ENCODE measurements at regions not wholly inside any gene's neighbourhood (a gene's known extent, or its start where the extent isn't known, plus 50 kb on each side); places are given as distances from the start of the nearest gene placed in this dataset.

- no peak overlapping the region for H3K4me3 ChIP-seq
- in situ Hi-C loops (cut with MboI; ENCODE audit: low pct_ligation_motif_present in 1 of 4, low pct_unique_long_range_greater_than_20kb in 1 of 4, low sequenced_read_pairs in 3 of 4): no loop called here
- H3K27me3 ChIP-seq: no peaks in the 10 kb centered on the region
- no peaks in the 10 kb centered on the region for H3K36me3 ChIP-seq
- no peaks in the 10 kb centered on the region for H3K9me3 ChIP-seq
- intact Hi-C loops (cut with DNase I; ENCODE audit: low total_unique reads): no loop called here
- TF ChIP-seq POLR2AphosphoS5 (IDR thresholded peaks at IDR 0.05) (no peak), POLR2A (IDR thresholded peaks at IDR 0.05) (no peak), EP300 (IDR thresholded peaks at IDR 0.05; ENCODE audit: low read depth) (no peak), CTCF (IDR thresholded peaks at IDR 0.05) (no peak)
- H3K4me1 ChIP-seq: no peaks in the 10 kb centered on the region
- DNase-seq: no peak
- H3K27ac ChIP-seq: no peak overlapping the region
Observed at GRCh38 chr16:59259950-59260319, 525.8 kb upstream of the GOT2 start.

GRCh38 chr16:59259074-59259949 is 525.2 kb upstream of the GOT2 start:
- no peak for TF ChIP-seq CTCF (IDR thresholded peaks at IDR 0.05)
- no peak for TF ChIP-seq POLR2AphosphoS5 (IDR thresholded peaks at IDR 0.05)
- no peak for TF ChIP-seq POLR2A (IDR thresholded peaks at IDR 0.05)
- no peak for TF ChIP-seq EP300 (IDR thresholded peaks at IDR 0.05; ENCODE audit: low read depth)
- in situ Hi-C loops (cut with MboI; ENCODE audit: low pct_ligation_motif_present in 1 of 4, low pct_unique_long_range_greater_than_20kb in 1 of 4, low sequenced_read_pairs in 3 of 4): no loop called here
- DNase-seq: no peak
- intact Hi-C loops (cut with DNase I; ENCODE audit: low total_unique reads): no loop called here
- H3K27ac ChIP-seq: no peak overlapping the region
- H3K4me1 ChIP-seq: no peaks in the 10 kb centered on the region
- H3K36me3 ChIP-seq: no peaks in the 10 kb centered on the region
- peaks cover 0 to 5% of the 10 kb centered on the region in 2 donors for H3K9me3 ChIP-seq
- 60 to 65% methylated on average over 8 to 18 of the region's 18 CpGs for WGBS, 2 donors (ENCODE audit: low coverage in 1 of 2)
- H3K27me3 ChIP-seq: no peaks in the 10 kb centered on the region
- H3K4me3 ChIP-seq: no peak overlapping the region

GRCh38 chr16:59252317-59252716 is 518.2 kb upstream of the GOT2 start:
- H3K4me3 ChIP-seq: no peak overlapping the region
- intact Hi-C loops (cut with DNase I; ENCODE audit: low total_unique reads): no loop called here
- H3K27ac ChIP-seq: no peak overlapping the region
- peaks cover 0 to 6% of the 10 kb centered on the region in 2 donors for H3K9me3 ChIP-seq
- H3K27me3 ChIP-seq: no peaks in the 10 kb centered on the region
- DNase-seq: no peak
- in situ Hi-C loops (cut with MboI; ENCODE audit: low pct_ligation_motif_present in 1 of 4, low pct_unique_long_range_greater_than_20kb in 1 of 4, low sequenced_read_pairs in 3 of 4): no loop called here
- no peak for TF ChIP-seq POLR2A (IDR thresholded peaks at IDR 0.05)
- no peak for TF ChIP-seq POLR2AphosphoS5 (IDR thresholded peaks at IDR 0.05)
- TF ChIP-seq EP300 (IDR thresholded peaks at IDR 0.05; ENCODE audit: low read depth): no peak
- TF ChIP-seq CTCF (IDR thresholded peaks at IDR 0.05): no peak
- no peaks in the 10 kb centered on the region for H3K36me3 ChIP-seq
- H3K4me1 ChIP-seq: no peaks in the 10 kb centered on the region
- WGBS, 2 donors (ENCODE audit: low coverage in 1 of 2): 65 to 70% methylated on average over 2 to 3 of the region's 3 CpGs

GRCh38 chr16:59249011-59249410 is 514.9 kb upstream of the GOT2 start:
- in situ Hi-C loops (cut with MboI; ENCODE audit: low pct_ligation_motif_present in 1 of 4, low pct_unique_long_range_greater_than_20kb in 1 of 4, low sequenced_read_pairs in 3 of 4): no loop called here
- H3K27me3 ChIP-seq: no peaks in the 10 kb centered on the region
- TF ChIP-seq POLR2A (IDR thresholded peaks at IDR 0.05): no peak
- no peak for TF ChIP-seq CTCF (IDR thresholded peaks at IDR 0.05)
- TF ChIP-seq EP300 (IDR thresholded peaks at IDR 0.05; ENCODE audit: low read depth): no peak
- TF ChIP-seq POLR2AphosphoS5 (IDR thresholded peaks at IDR 0.05): no peak
- H3K9me3 ChIP-seq: no peaks in the 10 kb centered on the region
- no peaks in the 10 kb centered on the region for H3K36me3 ChIP-seq
- H3K4me1 ChIP-seq: no peaks in the 10 kb centered on the region
- no peak for DNase-seq
- WGBS, 2 donors (ENCODE audit: low coverage in 1 of 2): 55% methylated on average over 4 of the region's 4 CpGs; no CpG with 5 or more reads in 1 of the 2 donors
- H3K4me3 ChIP-seq: no peak overlapping the region
- intact Hi-C loops (cut with DNase I; ENCODE audit: low total_unique reads): no loop called here
- H3K27ac ChIP-seq: no peak overlapping the region
